ENCODE measurements at regions not wholly inside any gene's neighbourhood (a gene's known extent, or its start where the extent isn't known, plus 50 kb on each side); places are given as distances from the start of the nearest gene placed in this dataset.

GRCh38 chr5:15421921-15422412 lies 78.0 kb upstream of the FBXL7 start:
- Histone ChIP-seq H3K36me3 (ENCODE audit: control insufficient read depth, low read length) (no peaks in the 10 kb centered on the region), H3K4me1 (ENCODE audit: control insufficient read depth, low read length) (no peaks in the 10 kb centered on the region), H3K27me3 (ENCODE audit: control insufficient read depth, low read length) (no peaks in the 10 kb centered on the region), H3K79me2 (ENCODE audit: control insufficient read depth, low read length) (no peaks in the 10 kb centered on the region), H3K9me3 (ENCODE audit: control insufficient read depth, insufficient read depth, low read length) (no peaks in the 10 kb centered on the region), H3K4me3 (ENCODE audit: low read length) (no peak overlapping the region), H3K27ac (ENCODE audit: low read depth, low read length) (no peak overlapping the region), H4K20me1 (ENCODE audit: control insufficient read depth, insufficient read depth, low read depth, low read length) (no peaks in the 10 kb centered on the region), H3F3A (ENCODE audit: control insufficient read depth, insufficient read depth) (no peaks in the 10 kb centered on the region), H3K4me2 (ENCODE audit: low read length) (no peak overlapping the region), H3K9me2 (replicated peaks; ENCODE audit: control insufficient read depth, low read length) (no peaks in the 10 kb centered on the region)
- TF ChIP-seq EZH2phosphoT487 (IDR thresholded peaks at IDR 0.05; ENCODE audit: borderline replicate concordance, low read length) (no peak), CTCF (IDR thresholded peaks at IDR 0.05; ENCODE audit: low read depth, low read length, poor library complexity, severe bottlenecking) (no peak)

- TF ChIP-seq EZH2phosphoT487 (IDR thresholded peaks at IDR 0.05; ENCODE audit: borderline replicate concordance, low read length) (no peak), CTCF (IDR thresholded peaks at IDR 0.05; ENCODE audit: low read depth, low read length, poor library complexity, severe bottlenecking) (no peak)
- no peak overlapping the region for H3K4me3 ChIP-seq (ENCODE audit: low read length)
- H3K27ac ChIP-seq (ENCODE audit: low read depth, low read length) = no peak overlapping the region
- H3K27me3 ChIP-seq (ENCODE audit: control insufficient read depth, low read length) = no peaks in the 10 kb centered on the region
- H3K9me2 ChIP-seq (replicated peaks; ENCODE audit: control insufficient read depth, low read length) = no peaks in the 10 kb centered on the region
- no peaks in the 10 kb centered on the region for H3F3A ChIP-seq (ENCODE audit: control insufficient read depth, insufficient read depth)
- H3K4me1 ChIP-seq (ENCODE audit: control insufficient read depth, low read length) = no peaks in the 10 kb centered on the region
- no peaks in the 10 kb centered on the region for H3K36me3 ChIP-seq (ENCODE audit: control insufficient read depth, low read length)
- H3K9me3 ChIP-seq (ENCODE audit: control insufficient read depth, insufficient read depth, low read length) = no peaks in the 10 kb centered on the region
- no peaks in the 10 kb centered on the region for H4K20me1 ChIP-seq (ENCODE audit: control insufficient read depth, insufficient read depth, low read depth, low read length)
- no peaks in the 10 kb centered on the region for H3K79me2 ChIP-seq (ENCODE audit: control insufficient read depth, low read length)
- no peak overlapping the region for H3K4me2 ChIP-seq (ENCODE audit: low read length)
Measured at GRCh38 chr5:15421381-15421780, 78.6 kb upstream of the FBXL7 start.

- Histone ChIP-seq H3K36me3 (ENCODE audit: control insufficient read depth, low read length) (no peaks in the 10 kb centered on the region), H4K20me1 (ENCODE audit: control insufficient read depth, insufficient read depth, low read depth, low read length) (no peaks in the 10 kb centered on the region), H3K79me2 (ENCODE audit: control insufficient read depth, low read length) (no peaks in the 10 kb centered on the region), H3F3A (ENCODE audit: control insufficient read depth, insufficient read depth) (no peaks in the 10 kb centered on the region), H3K4me3 (ENCODE audit: low read length) (no peak overlapping the region), H3K4me2 (ENCODE audit: low read length) (no peak overlapping the region), H3K9me2 (replicated peaks; ENCODE audit: control insufficient read depth, low read length) (no peaks in the 10 kb centered on the region), H3K27ac (ENCODE audit: low read depth, low read length) (no peak overlapping the region), H3K9me3 (ENCODE audit: control insufficient read depth, insufficient read depth, low read length) (no peaks in the 10 kb centered on the region), H3K4me1 (ENCODE audit: control insufficient read depth, low read length) (no peaks in the 10 kb centered on the region), H3K27me3 (ENCODE audit: control insufficient read depth, low read length) (no peaks in the 10 kb centered on the region)
- TF ChIP-seq EZH2phosphoT487 (IDR thresholded peaks at IDR 0.05; ENCODE audit: borderline replicate concordance, low read length) = no peak
- no peak for TF ChIP-seq CTCF (IDR thresholded peaks at IDR 0.05; ENCODE audit: low read depth, low read length, poor library complexity, severe bottlenecking)
Measured at GRCh38 chr5:15420201-15420600, 79.8 kb upstream of the FBXL7 start.

All from DOHH2 (cell line).